NCI-H146 (cell line): ENCODE measurements at regions not wholly inside any gene's neighbourhood (a gene's known extent, or its start where the extent isn't known, plus 50 kb on each side); places are given as distances from the start of the nearest gene placed in this dataset.

Experiments used
- DNase-seq: peaks from one replicate; lab custom pipeline; 2025; lab: John Stamatoyannopoulos, UW

- no peak for DNase-seq
These were observed 50.6 kb upstream of the IL6 start for GRCh38 chr7:22676385-22676784.

DNA sequence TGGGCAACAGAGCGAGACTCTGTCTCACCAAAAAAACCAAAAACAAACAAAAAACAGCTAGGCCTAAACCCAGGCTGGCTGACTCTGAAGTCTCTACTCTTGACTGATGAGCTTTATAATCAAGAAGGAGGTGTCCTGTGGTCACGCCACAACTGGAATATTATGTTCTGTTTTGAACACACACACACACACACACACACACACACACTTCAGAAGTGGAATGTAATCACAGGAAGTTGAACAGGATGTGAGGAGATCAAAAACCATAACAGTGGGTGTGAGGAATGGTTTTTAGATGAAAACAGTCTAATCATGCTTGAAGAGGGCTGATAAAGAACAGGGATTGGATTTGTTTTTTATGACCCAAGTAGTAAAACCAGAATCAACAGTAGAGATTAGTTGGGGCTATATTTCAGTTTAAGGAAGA lies 51.1 kb upstream of the IL6 start:
- no peak for DNase-seq

DNA sequence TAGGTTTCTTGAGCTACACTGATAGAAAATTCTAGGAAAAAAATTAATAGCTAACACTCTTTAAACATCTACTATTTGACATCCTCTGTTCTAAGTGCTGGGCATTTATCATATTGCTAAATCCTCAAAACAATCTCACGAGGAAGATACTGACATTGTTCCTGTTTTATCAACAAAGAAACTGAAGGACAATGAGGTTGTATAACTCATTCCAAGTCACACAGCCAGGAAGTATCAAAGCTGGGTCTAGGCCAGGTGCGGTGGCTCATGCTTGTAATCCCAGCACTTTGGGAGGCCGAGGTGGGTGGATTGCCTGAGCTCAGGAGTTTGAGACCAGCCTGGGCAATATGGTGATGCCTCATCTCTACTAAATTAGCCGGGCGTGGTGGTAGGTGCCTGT lies 51.6 kb upstream of the IL6 start:
- no peak for DNase-seq

GRCh38 chr7:22672846-22673680 lies 53.9 kb upstream of the IL6 start:
- DNase-seq, result no peak

DNA sequence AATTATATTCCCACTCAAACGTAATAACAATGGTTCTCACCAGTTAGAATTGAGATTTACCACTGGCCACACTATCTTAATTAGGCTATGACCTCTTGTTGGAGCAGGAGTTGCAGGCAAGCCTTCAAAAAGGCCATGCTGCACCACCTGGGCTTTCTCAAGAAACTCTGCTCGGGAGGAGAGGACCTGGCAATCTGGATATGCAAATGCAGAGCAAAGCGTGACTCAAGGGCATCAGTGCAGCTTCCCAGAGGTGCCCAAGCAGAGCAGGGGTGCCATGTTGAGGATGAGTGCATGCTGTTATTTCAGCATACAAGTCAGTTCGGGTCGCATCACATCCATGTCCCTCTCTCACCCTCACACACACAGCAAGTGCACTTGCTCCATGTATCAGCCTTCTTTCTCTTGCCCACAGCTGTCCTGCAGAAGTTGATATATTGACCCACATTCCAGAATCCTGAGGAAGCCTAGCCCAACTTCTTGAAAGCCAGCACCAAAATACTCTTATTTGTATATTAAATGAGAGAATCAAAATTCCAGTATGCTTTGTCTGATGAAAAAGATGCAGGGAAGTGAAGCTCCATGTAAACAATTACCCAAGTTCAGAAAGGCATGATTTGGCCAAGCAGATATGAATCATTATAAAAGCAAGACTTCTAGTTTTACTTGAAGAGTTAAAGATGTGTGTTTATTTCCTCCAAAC lies 55.7 kb upstream of the IL6 start:
- no peak for DNase-seq

DNA sequence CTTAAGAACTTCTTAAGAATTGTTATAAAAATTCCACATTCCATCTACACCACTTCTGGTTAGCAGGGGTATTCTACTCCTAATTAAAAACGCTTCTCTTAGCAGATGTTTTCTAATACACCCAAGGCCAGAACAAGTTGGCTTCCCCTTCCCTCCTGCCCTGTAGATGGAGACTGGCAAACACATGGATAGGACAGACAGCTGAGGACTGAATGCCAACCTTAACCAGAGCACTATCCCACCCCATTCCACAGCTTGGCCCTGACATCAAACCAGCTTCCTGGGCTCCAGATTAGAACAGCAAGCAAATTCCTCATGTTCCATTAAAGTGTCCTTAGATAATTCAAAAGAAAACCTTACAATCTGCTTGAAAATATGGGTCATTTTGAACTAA lies 56.6 kb upstream of the IL6 start:
- DNase-seq, result no peak

- no peak for DNase-seq
These were observed 57.1 kb upstream of the IL6 start for GRCh38 chr7:22669692-22670421.

GRCh38 chr7:22668971-22669401 lies 58.0 kb upstream of the IL6 start:
- no peak for DNase-seq

GRCh38 chr7:22667562-22668239 lies 59.3 kb upstream of the IL6 start:
- DNase-seq, result peak; percentile 27

DNA sequence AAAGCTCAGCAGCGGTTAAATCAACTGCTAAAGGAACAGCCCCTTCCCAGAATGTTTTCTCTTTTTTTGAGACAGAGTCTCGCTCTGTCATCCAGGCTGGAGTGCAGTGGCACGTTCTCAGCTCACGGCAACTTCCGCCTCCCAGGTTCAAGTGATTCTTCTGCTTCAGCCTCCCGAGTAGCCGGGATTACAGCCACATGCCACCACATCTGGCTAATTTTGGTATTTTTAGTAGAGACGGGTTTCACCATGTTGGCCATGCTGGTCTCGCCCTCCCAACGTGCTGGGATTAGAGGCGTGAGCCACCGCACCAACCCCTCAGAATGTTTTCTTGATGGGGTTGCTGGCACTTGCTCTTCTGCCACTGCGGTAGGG lies 59.8 kb upstream of the IL6 start:
- no peak for DNase-seq

GRCh38 chr7:22666732-22667131 lies 60.3 kb upstream of the IL6 start:
- no peak for DNase-seq

- DNase-seq, result no peak
These were observed 61.1 kb upstream of the IL6 start for GRCh38 chr7:22665923-22666322.

GRCh38 chr7:22664988-22665798 lies 61.8 kb upstream of the IL6 start:
- DNase-seq, result no peak

DNA sequence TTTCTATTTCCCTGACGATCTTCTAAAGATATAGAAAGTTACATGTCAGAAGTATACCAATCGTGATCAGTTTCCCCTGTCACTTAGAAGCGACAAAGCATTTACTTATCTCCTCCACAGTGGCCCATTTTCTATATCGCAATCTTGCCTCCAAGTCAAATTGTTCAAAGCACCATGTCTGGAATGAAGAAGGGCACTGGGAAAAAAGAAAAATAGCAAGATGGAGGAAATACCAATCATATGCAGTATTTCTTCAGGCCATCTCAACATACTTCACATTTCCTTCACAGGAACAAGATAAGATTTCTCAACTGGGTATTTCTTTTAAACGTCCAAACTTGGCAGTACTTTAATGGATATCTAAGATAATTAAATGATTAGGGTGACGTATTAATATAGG lies 63.3 kb upstream of the IL6 start:
- no peak for DNase-seq

DNA sequence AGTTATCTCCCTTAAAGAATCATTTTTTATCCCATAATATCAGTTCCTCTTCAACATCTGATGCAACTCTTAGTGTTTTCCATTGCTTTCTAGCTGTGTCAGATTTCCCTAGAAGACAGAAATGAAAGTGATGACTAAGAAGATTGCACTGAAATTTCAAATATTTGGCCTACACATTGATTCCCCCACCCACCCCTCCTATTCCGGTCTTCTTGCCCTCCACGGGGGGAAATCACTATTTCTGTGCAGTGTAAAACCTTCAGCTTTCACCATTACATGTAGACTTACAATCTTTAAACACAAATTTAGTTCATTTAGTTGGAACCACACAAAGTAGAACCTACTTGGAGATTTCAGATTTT lies 63.7 kb upstream of the IL6 start:
- DNase-seq, result no peak

- no peak for DNase-seq
These were observed 64.2 kb upstream of the IL6 start for GRCh38 chr7:22662556-22663356.

DNA sequence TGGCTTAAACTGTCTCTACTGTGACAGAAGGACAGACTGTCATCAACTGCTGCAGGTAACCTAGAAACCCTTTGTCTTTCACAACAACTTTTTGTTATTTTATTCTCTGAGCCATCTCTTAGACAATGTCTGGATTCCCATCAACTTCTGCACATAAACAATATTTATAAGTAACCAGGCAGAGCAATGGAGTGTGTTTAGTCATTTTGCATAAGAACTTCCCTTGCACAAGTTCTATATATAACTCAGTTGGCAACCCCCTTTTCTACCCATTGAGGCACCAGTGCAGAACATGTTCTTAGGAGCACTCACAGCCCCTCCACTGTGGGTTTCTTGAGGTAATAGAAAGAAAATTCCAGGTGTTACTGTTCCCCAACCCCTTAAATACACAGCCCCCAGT lies 65.0 kb upstream of the IL6 start:
- DNase-seq, result no peak

GRCh38 chr7:22660732-22661131 lies 66.3 kb upstream of the IL6 start:
- peak; percentile 59 for DNase-seq

DNA sequence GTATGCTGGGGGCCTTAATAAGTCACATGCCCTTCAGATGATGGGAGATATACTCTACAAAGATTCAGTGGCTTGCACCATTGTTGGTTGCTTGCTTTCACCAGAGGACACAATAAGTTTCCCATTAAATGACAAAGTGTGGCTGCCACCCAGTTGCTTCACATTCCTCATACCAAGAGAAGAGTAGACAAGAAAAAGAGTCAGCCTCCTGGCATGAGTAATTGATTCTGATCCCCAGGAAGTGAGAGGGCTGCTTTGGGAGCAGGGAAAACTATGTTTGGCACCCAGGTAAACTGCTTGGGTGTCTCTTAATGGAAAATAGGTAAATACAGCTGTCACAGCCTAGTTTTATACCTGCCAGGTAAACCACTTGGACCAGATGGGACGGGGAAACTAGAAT lies 66.7 kb upstream of the IL6 start:
- no peak for DNase-seq

- DNase-seq, result no peak
These were observed 67.3 kb upstream of the IL6 start for GRCh38 chr7:22659741-22660140.

DNA sequence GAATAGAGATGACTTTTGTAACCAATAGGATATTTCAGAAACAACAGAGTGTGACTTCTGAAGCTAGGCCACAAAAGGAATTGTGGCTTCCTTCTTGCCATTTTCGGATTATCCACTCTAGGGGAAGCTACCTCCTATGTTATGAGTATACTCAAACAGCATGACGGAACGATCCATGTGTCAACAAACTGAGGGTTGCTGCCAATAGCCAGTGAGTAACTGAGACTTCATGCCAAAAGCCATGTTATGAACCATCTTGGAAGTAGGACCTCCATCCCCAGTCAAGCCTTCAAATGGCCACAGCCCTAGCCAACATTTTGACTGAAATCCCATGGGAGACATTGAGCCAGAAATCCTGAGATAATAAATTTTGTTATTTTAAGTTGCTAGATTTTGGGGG lies 69.0 kb upstream of the IL6 start:
- no peak for DNase-seq
